GM15510 (cell line): ENCODE measurements at regions not wholly inside any gene's neighbourhood (a gene's known extent, or its start where the extent isn't known, plus 50 kb on each side); places are given as distances from the start of the nearest gene placed in this dataset.

ENCODE experiments used
- POLR2A ChIP-seq: IDR thresholded peaks from 3 replicates; pipeline ENCODE4 v1.6.1; 2011; ENCODE audit warnings: borderline replicate concordance; ENCODE audit not compliant: insufficient read length; ENCODE audit errors: extremely low read depth

DNA sequence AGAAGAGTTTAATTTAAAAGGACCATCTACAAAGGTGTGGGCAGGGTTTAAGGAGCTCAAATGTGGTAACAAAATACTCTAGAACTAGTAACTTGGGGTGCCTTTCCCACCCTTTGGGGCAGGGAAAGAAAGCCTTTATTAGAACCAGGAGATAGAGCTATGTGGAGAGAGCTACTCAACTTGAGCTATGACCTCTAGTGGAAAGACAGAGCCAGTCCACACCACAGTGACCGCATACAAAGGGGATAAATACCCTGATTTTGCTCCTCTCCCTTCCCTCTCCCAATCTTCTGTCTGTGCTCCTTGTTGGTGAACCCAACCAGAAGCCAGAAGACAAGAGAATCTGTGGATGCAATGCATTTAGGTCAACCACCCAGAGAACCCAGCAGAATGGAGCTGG, 54.4 kb upstream of the JAK1 start:
- TF ChIP-seq POLR2A = no peak

DNA sequence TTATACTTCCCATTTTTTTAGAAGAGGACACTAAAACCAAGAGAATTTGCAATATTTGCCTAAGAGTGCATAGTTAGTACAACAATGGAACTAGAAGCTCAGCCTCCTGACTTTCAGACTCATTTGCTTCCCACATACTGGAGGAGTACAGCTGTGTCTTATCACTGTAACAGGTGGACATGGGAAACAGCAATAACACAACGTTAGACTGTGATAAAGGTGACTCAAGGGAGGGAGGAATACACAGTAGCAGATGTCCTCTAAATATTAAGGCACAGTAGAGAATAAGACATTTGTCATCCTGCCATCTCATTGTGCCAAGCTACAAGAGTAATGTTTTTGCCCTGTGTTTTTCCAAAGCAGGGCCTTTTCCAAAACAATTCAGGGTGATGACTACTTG, 55.4 kb upstream of the JAK1 start:
- no peak for TF ChIP-seq POLR2A

DNA sequence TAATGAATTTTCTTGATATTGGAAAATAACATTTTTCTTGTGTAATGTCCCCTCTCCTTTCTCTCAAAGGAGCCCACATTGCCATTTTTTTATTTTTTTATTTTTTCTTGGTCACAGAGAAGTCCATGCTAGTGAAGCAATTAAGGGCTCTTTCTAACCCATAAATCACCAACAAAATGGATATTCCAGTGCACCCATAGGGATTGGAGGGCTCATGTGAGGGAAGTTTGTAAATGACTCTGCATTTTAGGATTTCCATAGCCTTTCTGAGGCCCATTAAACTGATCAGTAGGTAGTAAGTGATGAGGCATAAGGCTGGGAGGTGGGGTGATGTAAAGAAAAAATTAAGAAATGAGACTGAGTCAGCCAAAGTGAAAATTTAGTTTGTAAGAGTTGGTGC, 55.9 kb upstream of the JAK1 start:
- no peak for TF ChIP-seq POLR2A

DNA sequence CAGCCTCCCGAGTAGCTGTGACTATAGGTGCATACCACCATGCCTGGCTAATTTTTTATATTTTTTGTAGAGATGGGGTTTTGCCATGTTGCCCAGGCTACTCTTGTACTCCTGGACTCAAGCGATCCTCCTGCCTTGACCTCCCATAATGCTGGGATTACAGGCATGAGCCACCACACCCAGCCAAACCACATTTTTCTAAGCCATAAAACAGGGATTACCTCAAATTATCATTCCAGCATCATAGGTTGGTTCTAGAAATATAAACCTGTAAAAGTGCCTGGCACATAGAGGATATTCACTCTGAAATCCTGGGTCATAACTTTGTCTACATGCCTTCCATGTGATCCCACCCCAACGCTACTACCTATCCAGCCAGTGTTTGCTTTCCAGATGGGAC, 59.4 kb upstream of the JAK1 start:
- TF ChIP-seq POLR2A = no peak

DNA sequence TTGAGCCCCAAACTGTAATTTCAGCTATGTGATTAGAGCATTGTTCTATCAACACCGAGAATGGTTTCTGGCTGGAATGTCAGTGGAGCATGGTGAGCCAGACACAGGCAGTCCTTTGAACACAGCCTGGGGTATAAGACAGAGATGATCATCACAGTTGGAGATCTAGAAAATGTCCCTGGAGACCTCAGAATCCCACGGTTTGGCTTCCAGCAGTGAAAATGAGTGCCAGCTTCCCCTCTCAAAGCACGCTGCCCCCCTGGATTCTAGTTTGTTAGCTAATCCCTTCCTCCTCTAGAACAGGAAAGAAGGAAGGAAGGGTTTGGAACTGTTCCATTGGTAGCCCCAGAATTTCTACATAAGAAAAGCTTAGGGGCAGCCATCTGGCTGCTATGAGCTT, 59.9 kb upstream of the JAK1 start:
- no peak for TF ChIP-seq POLR2A

DNA sequence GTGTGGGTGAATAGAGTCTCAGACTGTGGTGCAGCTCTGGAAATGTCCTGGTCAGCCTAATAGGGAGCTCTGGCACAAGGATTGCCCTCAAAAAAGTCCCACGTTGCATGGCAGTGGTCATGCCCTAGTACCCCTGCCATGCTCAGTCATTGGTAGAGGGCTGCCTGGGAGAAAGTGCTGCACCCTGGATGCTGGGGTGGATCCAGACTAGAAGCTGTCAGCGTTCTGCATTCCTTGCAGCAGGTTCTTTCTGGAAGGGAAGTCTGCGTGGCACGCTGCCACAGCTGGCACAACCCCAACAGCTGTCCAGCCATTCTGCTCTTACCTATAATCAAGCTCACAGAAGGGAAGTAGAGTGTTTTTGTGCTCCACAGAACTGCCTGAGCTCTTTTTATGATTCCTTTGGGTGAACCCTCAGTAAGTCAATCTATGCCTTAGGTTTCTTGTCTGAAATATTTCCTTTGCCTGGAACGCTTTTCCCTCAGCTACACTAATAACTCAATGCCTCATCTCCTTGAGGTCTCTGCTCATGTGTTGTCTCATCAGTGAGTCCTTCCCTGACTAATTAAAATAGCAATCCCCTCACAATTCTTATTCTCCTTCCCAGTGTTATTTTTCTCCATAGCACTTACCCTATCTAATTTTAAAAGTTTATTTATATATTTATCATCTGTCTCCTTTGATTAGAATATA, 61.5 kb upstream of the JAK1 start:
- no peak for TF ChIP-seq POLR2A

DNA sequence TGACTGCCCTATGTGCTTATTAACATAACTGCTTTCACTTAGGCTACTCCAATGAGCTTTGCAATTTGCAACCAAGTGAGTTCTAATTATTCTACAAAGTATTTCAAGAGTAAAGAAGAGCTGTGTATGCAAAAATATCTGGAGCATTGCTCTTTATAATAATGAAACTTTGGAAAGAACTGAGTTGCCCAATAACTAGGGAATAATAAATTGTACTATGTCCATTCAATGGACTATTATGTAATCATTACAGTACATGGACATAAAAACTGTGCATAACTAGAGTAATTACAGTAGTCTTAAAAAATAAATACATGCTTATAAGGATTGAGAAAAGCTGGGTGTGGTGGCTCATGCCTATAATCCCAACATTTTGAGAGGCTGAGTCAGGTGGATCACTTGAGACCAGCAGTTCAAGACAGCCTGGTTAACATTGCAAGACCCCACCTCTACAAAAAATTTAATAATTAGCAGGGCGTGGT, 70.3 kb upstream of the JAK1 start:
- TF ChIP-seq POLR2A = no peak

DNA sequence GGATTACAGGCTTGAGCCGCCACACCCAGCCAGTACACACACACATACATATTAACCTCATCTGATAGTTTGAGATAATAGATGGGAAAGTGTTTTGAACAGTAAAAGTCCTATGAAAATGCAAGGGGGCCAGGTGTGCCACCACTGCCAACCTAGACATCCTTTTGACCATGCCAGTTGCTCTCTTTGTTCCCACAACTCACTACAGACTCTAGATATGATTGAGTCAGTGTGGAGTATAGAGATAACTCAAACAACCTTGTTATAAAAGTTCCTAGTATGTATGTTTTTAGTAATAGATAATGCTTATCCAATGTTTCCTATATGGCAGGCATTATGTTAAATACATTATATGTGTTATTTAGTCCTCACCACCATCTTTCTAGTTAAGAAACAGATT, 72.7 kb upstream of the JAK1 start:
- no peak for TF ChIP-seq POLR2A

DNA sequence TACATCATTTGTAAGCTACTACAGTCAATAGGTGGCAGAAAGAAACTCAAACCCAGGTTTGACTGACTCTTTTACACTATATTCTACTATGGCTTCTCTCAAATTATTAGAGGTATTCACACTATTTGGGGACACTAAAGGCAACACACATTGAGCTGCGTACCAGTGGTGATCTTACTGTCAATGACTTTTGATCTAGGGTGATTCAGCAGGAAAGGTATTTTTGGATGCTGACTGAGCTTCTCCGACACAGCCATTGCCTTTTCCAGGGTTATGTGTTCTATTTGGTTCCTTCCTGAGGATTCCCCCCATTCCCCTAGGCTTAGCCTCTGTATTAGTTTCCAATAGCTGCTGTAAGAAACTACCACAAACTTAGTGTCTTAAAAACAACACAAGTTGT, 73.2 kb upstream of the JAK1 start:
- no peak for TF ChIP-seq POLR2A

DNA sequence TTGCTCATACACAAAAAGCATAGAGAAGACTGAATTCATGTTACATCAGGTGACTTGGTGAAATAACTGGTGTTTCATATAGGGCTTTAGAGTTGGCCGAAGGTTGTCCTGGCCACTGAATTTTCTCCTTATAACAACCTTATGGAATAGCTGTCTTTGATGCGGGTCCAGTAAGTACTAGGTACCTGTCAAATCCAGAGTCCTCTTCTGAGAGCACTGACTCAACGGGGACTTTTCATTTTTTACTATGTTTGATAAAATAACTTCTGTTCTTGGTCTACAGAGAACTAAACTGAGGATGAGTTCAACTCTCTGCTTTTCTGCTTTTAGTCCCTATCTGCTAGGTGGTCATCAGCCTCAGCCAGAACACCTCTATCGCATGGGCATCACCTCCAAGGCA, 76.1 kb upstream of the JAK1 start:
- no peak for TF ChIP-seq POLR2A

DNA sequence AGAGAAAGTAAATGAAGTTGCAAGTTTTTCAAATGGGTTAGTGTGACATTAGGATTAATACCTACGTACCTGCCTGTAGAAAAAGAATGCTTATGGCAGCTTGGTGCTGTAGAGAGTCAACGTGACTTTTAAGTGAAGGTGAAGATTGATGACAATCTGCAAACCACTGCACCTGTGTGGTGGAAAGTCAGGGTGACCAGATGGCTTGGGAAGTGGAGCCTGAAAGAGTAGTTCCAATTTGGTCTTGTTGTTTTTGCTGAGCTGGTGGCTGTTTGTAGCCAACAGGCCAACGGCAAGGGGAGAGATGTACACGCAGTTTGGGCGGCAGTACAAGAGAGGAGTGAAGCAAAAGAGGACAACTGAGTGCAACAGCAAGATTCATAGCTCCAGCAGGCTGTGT, 78.1 kb upstream of the JAK1 start:
- no peak for TF ChIP-seq POLR2A

DNA sequence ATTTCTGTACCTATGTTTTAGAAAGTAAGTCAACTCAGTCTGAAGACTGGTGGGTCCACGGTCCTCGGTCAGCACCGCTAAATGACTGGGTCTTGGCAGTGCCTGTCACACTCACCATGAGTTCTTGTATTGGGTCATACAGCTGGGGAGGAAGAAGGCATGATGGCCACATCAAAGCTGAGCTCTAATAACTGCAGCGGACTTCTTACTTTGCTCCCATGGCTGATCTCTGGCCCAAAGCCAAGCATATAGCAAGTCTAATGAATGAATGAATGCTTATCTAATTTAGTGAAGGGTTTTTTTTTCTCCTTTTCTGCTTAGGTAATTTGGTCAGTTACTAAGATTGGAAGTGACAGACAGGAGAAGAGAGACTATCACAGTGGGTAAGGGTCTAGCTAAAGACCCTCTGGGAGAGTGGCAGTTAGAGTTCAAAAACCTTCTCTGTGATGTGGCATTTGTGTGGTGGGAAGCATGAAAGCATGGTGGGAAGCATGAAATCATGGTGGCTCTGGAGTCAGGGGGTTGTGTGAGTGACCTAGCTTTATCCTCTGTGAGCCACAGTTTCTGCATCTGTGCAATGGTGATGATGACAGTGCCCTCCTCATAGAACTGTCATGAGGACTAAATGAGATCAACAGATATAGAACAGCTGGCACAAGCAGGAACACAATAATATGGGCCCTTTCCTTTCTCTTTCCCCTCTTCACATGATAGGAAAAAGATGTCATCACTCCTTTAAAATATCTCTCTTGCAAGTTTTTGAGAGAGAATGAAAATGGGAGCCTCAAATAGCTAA, 78.9 kb upstream of the JAK1 start:
- TF ChIP-seq POLR2A = no peak

DNA sequence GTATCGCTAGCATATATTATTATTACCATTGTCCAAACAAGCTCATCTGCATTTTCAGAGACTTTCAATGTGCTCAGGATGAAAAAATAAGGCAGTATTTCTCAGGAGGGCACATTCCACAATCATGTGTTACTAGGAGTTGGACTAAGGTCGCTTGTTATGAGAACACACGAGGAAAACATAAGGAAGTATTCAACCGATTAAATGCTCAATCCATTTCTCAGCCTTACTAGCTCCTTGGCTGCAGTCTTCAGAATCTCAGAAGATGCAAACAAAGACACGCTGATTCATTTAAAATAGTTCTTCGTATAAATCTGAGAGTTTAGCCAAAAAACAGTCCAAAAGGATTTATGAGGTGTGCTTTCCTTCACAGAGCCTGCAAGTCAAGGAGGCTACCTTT, 82.0 kb upstream of the JAK1 start:
- no peak for TF ChIP-seq POLR2A

DNA sequence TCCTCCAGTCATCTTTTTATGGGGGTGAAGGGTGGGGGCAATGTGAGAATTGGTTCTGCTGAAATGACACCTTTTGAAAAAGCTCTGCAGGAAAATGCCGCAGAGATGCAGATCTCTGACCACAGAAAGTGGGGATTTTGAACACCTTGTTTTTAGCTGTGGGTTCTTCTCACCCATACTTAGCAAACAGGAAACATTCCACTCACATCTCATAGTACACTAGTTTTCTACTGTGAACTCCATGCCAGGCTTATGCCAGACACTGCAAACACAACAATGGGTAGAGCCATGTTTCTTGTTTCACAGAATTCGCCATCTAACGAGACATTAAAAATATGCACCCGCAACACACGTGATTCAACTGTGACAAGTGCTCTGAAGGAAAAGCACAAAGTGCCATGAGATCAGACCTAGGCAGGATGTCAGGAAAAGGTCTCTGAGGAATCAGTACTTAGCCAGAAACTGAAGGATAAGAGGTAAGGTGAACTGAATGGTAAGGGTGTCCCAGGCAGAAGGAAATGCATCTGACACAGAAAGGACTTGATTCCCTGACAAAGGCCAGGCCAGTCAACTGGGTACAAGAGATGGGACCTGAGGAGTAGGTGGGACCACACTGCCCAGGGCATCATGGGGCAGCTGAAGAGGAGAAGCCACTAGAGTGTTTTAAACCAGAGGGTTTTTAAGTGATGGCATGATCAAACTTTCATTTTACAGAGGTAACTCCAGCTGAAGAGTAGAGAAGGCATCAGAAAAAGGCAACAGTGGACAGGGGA, 83.8 kb upstream of the JAK1 start:
- TF ChIP-seq POLR2A = no peak

DNA sequence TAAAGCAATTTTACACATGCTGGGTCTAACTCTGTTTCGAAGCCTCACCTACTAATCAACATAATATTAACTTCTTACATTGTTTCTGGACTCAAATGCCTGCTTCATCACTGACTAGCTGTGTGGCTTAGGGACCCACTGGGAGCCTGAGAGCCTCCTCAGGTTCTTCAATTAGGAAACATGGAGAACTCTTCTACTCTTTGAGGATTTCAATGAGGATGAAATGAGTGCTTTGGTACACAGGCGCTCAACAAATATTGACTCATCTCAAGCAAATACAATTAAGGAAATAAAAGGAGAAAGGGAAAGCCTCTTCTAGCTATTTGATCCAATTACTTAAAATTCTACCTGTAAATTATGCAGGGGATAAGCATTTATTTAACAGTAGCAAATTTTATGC, 84.4 kb upstream of the JAK1 start:
- TF ChIP-seq POLR2A = no peak
